Fibroblast of lung (primary cell): ENCODE measurements at regions not wholly inside any gene's neighbourhood (a gene's known extent, or its start where the extent isn't known, plus 50 kb on each side); places are given as distances from the start of the nearest gene placed in this dataset.

Experiments used
- EZH2 ChIP-seq: IDR thresholded peaks from 2 replicates; pipeline ENCODE4 v1.5.1; 2012; ENCODE audit warnings: low read length, control low read depth, mild to moderate bottlenecking; ENCODE audit errors: missing control alignments
- TF ChIP-seq, protein P1 (sequence below), 2 donors: IDR thresholded peaks in 1 of 2; conservative IDR thresholded peaks in 1 of 2; 1 replicate in 1 of 2; 2 replicates in 1 of 2; pipeline ENCODE4 v1.5.1; 2011 to 2012; ENCODE audit warnings: low read length in 2 of 2, control low read depth in 1 of 2, inconsistent platforms in 1 of 2, low read depth in 1 of 2, mild to moderate bottlenecking in 1 of 2

DNA sequence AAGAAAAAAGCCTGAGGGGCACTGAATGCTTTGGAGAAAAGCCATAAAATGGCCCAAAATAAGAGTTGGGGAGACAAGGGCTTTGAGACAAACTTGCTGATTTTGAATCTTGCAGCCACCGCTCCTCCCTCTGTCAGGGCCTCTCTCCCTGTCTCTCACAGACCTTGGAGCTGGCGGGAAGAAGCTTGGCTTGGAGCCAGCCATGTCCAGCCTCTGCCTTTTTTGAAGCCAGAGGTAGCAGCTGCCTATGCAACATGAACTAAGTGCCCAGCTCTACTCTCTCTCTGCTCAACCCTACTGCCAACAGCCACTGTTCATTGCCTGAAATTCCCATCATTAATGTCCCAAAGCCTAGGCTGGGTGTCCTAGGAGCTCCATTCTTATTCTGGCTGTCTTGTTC is 63.7 kb upstream of the CTNNBL1 start:
- TF ChIP-seq, protein P1, sequence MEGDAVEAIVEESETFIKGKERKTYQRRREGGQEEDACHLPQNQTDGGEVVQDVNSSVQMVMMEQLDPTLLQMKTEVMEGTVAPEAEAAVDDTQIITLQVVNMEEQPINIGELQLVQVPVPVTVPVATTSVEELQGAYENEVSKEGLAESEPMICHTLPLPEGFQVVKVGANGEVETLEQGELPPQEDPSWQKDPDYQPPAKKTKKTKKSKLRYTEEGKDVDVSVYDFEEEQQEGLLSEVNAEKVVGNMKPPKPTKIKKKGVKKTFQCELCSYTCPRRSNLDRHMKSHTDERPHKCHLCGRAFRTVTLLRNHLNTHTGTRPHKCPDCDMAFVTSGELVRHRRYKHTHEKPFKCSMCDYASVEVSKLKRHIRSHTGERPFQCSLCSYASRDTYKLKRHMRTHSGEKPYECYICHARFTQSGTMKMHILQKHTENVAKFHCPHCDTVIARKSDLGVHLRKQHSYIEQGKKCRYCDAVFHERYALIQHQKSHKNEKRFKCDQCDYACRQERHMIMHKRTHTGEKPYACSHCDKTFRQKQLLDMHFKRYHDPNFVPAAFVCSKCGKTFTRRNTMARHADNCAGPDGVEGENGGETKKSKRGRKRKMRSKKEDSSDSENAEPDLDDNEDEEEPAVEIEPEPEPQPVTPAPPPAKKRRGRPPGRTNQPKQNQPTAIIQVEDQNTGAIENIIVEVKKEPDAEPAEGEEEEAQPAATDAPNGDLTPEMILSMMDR (conservative IDR thresholded peaks at IDR 0.05 in 1 of 2, IDR thresholded peaks at IDR 0.05 in 1 of 2; ENCODE audit: low read depth in 1 of 2, low read length in 2 of 2) = no peak
- no peak for TF ChIP-seq EZH2
